ENCODE measurements at regions not wholly inside any gene's neighbourhood (a gene's known extent, or its start where the extent isn't known, plus 50 kb on each side); places are given as distances from the start of the nearest gene placed in this dataset.
A peak's percentile ranks its signal among the peaks of the same experiment; 100 is the strongest.

DNA sequence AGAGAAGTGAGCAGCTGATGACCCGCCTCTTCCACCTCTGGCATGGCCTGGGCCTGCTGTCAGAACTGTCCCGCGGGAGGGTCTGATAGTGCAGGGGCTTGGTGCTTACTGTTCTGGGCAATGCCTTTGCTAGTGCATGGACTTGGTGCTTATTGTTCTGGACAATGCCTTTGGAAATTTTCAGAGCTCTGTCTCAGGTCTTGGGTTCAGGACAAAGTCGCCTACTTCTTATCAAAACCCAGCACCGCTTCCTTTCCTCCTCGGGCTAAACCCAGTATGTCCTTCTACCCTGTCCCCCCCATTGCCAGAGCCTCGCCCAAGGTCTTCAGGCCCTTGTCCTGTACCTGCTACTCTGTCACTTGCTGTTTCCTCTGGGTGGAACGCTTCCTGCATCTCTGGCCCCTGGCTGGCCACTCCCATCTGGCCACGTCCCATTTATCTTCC lies 149.6 kb downstream of the ACKR3 start:
- no peak for DNase-seq

DNA sequence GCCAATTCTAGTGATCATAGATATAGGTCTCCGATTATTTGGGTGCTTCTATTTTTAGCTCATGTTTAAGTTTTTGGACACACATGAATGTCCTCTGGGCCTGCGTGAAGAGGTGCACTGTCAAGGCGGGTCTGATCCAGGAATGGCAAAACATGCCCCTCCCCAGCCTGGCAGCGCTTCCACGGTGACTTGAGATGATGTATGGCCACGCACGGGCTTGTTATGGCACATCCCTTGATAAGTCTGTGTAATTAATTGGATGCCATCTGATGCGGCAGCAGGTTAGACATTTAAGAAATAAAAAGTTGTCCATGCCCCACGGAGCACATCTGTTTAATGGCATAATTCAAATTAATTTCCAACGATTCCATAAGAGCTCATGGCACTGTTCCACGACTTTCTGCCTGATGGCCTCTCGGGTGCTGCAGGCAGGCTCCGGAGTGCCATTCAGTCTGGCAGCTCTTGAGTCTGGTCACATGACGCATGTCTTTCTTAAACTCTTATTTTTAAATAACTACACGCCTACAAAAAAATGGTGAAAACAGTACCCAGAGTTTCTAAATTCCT lies 151.4 kb downstream of the ACKR3 start:
- DNase-seq = peak; percentile 96

DNA sequence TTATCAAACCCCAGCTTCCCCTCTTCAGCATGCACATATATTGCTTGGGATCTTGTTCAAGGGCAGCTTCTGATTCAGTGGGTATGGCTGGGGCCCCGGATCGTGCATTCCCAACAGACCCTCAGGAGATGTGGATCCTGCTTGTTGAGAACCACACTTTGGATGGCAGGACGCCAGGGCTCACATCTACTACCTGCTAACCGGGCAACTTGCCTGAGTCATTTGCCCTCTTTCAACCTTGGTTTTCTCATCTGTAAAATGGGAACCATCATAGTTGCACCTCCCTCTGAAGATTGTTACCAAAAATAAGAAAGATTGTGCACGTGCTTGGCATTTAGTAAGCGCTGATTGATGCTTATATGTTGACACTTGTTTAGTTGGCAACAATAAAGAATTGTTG lies 154.6 kb downstream of the ACKR3 start:
- no peak for DNase-seq

DNA sequence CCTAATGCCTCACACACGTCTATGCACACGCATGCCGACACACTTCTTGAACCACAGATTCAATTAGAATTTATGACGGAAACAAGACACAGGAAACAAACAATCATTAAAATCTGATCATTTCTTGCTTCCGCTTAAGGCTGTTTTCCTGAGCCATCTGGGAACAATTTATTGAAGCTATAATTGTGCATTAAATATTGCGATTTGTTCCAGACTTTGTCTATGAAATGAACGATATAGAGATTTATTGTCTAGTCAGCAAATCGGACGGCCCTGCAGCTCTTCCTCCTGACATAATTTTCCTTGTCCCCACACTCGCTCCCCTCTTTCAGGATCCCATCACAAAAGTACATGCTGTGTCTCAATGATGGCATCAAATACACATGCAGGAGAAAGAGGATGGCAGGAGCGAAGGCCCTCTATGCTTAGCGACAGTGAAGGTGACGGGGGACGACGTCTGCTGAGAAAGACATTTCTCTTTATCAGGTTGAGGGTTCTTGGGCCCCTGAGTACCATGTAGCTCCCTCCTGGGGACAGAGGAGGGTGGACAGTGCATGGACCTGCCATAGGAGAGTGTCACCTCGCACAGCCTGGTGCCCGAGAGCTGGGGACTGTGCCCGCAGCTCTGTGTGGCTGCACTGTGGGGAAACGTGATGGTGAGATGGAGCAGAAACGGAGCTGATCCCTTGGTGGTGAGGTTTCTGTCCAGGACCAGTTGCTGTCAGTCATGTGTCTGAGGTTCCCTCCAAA lies 157.3 kb downstream of the ACKR3 start:
- no peak for DNase-seq

DNA sequence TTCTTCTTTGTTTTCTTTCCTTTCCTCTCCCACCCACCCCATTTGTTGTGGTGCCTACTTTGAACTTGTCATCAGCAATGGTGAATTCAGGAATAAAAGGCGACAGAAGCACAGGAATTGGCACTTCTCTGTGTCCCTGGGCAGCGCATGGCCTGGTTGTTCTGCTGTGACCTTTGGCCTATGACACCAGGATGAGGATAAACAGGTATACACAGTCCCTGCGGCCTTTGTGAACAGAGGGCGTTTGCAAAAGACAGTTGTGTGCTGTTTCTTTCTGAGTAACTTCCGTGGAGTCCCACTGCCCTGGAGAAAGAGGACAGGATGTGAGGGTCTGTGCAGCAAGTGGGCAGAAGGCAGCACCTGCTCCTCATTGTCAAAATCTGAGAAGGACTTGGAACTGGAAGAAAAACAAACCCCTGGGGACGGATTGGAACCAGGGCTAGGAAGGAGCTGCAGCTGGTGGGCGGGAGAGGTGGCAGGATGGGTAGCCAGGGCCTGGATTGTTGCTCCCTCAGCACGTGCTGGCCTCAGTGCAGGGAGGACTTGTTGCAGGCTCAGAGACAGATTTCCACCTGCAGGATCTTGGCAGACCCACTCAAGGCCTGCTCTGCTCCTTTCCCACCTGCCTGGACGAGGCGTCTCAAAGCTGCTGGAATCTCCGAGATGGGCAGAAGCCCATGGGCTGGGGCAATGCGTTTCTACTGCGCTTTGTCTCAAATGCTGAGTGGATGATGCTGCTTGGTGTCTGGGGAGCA lies 159.5 kb downstream of the ACKR3 start:
- DNase-seq = no peak

DNA sequence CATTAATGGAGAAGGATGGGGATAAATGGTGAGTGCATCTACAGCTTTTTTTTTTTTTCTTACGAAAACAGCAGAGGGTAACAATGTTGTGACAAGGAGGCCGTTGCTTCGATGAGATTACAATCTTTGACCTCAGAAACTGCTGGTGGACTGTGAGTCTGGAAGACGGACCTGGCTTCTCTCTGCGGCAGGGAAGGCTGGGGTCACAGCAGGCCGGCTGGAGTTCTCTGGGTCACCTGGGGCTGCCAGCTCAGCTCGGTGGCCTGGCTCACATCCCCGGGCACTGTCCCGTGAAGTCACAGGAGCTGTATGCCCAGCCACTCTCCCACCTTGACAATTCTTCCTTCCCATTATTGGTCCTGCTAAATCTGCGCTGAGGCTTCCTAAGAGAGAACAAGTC lies 160.8 kb downstream of the ACKR3 start:
- DNase-seq = no peak

DNA sequence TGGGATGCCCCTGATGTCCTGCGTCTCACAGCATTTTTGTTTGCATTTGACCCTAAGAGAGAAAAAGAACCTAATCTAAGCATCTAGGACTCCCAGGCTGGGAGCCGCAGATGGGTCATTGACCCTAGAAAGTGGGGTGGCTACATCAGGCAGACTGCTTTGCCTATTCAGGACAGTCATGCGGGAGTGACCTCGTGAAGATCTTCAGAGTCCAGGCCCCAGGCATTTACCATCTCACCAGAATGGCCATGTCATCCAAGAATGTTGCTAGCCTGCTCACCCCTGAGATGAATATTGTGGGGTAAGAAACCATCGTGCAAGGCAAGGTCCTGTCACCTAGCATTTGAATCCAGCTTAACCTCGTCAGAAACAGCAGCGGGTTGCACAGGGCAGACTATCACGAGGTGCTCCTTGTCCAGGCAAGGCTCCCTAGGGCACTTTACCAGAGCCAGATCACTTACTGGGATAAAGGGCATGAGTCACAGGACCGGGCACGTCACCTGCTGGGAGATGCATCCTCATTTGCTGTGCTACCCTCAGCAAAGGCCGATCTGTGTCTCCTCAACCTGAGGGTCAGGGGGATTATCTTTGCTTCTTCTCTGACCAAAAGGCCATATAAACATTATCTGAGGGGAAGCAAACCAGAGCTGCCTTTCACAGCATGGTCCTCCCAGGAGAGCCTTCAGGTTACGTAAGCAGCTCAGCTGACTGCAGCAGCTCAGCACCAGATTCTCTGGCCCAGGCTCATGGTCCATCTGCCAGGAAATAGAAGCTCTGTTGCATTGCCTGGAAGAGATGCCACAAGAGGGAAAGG lies 162.3 kb downstream of the ACKR3 start:
- DNase-seq = no peak

DNA sequence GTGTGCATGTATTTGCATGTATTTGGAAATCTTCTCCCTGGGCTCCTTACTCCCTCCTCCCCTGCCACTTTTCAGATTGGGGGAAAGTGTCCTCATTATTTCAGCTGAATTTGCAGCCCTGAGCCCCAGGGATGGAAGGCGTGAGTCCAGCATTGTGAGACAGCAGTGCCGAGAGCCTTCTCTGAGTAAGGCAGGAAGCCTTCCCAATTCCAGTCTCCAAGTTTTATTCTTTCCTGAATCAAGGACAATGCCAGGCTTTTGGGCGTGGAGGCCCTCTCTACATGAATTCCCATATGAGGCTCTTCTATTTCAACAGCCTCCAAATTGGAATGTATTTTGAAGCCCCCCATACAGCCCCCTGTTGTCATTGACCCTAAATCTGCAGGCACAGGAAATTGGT lies 163.5 kb downstream of the ACKR3 start:
- DNase-seq = no peak

DNA sequence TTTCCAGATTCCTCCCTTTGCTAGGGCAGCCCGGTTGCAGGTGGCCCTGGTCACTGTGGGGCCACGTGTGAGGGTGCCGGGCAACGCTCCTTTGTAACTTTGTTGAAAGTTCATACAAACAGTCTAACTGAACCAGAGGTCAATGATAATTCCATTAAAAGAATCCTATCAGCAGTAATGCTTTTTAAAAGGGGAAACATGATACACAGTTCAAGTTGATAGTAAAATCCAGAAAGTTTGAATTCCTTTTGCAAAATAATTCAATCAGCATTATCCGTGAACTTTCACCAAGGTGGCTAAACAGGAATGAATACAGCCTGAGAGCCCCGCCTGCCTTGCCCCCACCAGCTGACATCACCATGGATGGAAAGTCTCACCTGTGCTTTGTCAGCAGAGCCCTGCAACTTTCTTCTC lies 166.2 kb downstream of the ACKR3 start:
- DNase-seq = no peak

DNA sequence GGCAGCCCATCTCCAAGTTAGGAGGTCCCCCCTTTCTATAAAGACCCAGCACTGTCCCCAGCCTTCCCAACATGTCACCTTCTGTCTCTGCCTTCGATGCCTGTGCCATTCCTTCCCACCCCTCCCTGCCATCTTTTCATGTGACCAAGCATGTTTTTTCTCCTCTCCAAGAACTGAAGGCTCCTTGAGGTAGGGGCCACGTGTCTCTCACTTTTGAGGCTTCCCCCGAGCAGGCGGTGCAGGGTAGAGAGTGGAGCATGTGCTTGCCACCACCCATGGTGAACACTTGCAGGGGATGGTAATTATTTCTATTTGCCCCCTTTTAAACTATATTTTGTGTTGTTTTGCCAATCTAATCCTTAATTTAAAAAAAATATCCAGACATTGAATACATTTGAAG lies 168.4 kb downstream of the ACKR3 start:
- no peak for DNase-seq

DNA sequence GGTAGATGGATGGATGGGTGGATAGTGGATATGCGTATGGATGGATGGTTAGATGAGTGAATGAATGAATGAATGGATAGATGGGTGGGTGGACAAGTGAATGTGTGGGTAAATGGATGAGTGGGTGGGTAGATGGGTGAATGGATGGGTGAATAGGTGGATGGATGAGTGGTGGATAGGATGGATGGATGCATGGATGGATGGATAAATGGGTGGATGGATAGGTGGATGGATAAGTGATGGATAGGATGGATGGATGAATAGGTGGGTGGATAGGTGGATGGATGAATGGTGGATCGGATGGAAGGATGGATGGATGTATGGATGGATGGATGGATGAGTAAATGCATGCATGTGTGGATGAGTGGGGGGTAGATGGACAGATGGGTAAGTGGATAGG lies 169.3 kb downstream of the ACKR3 start:
- DNase-seq = no peak

DNA sequence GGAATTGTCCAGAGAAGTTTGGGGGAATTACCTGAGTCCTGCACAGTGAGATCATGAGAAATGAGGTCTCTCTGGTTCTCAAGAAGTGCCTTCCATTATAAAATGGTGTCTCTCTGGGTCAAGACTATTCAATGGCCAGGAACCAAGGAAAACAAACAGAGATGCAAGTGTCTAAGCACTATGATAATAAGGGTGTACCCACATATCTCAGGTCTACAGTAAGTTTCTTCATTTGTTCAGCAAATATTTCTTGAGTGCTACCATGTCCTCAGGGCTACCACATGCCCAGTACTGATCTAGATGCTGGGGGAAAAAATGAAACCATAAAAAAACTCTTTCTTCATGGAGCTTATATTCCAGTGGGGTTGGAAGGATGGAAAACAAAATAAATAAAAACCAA lies 170.0 kb downstream of the ACKR3 start:
- no peak for DNase-seq

DNA sequence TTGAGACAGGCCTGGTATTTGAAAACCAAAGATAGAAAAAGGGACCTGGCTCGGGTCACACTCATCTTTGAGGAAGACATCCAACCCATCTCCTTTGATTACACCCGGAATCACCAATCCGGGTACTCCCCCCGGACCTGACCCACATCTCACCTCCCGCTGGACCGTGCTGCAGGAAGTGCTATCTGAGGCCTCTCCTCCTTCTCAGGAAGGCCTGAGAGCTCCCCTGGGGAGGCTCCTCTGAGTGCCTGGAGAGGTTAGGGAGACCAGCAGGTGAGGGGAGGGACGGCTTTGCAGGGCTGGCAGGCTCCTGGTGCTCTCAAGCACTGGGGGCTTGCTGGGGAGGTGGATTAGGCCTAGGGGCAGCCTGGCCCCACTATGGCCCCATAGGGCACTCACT lies 170.9 kb downstream of the ACKR3 start:
- no peak for DNase-seq

DNA sequence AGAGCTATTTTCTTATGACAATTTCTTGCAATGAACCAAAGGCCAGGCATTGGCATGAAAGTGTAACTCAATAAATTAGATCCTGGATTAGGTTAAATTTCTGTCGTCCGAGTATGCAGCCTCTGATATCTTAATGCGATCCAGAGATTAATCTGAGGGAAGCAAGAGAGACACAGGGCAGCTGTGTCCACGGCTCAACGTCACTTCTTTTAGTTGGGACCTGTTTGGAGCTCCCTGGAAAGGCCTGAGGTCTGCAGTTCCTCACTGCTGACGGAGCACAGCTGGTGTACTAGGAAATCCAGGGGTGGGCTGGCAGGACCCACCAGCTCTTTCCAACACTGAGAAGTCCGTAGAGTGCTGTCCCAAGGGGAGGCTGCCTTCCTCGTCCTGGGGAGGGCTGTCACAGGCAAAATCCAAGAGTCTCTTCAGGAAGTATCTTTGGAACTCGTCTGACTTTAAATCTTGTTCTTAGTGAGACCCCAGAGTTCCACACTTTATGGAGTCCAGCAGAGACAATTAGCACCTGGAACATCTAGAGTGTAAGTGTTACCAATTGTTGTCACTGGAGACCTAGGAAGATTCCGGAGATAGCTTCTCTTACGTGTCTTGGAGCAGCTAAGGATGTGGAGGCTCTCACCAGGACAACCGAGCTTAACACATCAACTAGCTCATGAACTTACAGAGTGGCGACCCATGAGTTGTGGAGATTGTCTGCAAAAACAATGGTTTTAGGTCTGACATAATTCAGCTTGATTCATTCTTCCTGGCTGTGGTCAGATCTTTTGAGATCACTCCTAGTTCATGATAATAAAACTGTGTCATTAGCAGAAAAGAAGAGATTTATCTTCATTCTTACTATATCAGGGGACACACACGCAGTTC lies 173.7 kb downstream of the ACKR3 start:
- DNase-seq = no peak

DNA sequence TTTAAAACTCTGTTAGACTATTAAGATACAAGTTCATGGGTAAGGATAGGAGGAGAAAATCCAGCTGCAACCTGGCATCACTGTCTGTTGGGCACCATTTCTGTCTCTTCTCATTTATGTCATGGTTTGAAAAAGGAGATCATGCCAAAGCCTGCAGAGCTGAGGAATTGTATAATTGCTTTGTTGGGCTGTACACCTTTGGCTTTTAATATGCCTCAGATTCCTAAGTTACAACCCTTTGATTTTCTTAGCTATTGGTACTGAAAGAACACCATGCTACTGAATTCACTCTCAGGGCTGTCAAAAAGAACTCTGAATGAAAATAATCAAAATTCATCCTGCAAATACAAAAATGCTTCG lies 174.3 kb downstream of the ACKR3 start:
- DNase-seq = no peak

DNA sequence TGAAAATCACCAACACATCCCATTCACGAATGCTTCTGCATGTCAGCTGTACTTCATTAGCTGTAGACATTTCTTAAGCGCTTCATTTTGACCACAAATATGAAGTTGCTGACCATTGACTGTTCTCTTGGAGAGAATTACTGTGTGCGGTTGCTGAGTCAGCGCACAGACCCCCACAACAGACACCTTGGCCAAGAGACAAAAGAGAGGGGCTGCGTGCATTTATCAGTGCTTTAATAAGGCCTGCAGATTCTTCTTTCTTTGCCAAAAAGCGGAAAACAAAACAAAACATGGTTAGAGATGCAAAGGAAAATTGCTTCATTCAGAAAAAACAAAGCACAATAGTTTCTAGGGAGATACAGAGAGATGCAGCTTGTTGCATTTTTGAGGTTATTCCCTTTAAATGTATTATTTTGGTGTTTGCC lies 174.7 kb downstream of the ACKR3 start:
- no peak for DNase-seq

DNA sequence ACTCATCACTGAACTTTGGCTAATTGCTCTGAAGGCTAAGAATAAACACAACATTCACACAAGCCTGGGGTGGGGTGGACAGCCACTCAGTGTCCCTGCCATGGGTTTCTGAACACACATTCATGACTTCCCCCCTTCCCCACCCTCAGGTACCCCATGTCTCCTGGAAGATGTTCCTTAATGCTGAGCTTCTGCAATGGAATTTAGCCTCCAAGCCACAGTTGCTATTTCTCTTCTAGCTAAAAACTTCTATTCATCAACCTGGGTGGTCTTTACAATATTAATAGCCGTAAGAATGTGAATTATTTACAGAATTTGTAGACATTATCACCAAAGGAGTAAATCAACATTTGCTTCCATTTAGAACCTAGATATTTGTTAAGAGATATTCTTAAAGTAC lies 175.1 kb downstream of the ACKR3 start:
- DNase-seq = no peak

DNA sequence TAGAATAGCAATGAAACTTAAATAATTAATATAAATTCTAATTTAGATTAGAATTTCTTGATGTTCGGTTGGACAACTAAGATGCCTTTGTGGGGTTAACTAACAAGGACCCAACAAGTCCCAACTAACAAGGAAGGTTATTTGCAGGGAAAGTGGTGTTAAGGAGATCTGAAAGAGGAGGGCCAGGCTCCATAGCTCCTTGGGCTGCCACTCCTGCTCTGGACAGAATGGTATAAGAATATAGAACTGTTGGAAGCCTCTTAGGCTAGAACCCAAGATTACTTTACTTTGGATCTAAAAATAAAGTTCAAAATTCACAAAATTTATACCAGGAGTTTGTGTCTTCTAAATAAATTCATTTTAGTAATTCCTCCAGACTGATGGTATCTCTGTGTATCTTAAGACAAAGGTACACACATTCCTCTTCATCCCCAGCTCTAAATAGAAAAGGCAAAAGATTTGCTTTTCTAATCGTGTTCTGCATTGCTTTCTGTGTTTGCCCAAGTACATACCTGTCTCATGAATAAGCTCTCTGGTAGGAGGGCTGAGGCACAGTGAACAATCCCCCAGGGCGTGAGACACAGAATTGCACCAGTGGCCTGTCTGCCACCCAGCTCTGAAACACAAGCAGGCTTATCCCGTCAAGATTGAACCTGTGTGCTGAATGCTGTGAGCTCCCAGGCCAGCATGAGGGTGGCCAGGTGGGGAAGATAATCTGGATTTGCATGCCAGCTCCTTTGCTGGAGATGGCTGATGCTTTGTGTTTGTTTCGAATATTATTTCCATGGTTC lies 176.0 kb downstream of the ACKR3 start:
- peak; percentile 92 for DNase-seq

DNA sequence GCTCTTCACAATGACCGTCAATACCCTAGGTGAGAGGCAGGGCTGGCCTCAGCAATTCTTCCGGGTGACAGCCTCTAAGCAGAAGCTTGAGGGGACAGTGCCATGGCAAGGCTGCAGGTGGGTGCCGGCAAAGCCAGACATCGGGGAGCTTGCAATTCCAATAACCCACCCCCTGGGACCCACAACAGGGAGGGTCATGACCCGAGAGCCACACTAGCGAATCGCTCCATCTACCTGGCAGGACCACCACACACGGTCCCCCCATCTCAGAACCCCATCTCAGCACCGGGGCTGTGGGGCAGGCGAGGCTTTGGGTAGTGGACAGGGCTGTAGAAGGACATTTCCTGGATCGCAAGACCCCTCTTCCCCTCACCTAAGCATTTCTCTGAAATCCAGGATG lies 177.2 kb downstream of the ACKR3 start:
- DNase-seq = no peak

DNA sequence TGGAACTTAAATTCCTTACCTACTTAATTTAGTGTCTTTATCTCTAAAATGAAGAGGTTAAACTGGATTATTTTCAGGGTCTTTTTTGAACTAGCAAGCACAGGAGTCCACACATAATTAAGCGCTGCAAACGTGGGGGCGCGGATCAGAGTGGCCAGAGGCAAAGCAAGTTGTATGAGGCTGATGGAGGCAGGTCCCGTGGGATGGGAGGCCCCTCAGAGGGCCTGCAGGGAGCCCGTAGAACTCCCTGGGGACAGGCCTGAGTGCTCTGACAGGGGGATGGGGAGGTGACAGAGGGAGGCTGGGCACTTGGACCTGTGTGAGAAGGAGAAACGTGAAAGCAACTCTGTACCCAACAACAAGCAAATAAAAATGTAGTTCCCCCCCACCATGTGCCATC lies 177.8 kb downstream of the ACKR3 start:
- DNase-seq = no peak

DNA sequence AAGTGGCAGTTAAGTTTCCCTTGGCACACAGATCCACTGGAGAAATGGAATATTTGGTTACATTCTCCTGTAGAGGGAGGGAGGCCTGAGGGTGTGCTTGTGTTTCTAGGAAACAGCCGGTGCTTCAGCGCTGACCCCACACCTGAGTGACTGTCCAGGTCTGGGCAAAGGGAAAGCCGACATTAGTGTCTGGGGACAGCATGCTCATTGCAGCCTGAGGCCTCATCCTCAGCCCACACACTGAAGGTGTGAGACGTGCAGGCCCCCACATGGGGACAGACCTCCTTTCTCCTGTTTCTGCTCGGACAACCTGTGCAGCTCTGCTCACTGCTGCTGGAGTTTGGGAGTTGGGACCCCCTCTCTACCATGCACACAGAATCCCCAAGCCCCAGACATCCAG lies 178.3 kb downstream of the ACKR3 start:
- no peak for DNase-seq

DNA sequence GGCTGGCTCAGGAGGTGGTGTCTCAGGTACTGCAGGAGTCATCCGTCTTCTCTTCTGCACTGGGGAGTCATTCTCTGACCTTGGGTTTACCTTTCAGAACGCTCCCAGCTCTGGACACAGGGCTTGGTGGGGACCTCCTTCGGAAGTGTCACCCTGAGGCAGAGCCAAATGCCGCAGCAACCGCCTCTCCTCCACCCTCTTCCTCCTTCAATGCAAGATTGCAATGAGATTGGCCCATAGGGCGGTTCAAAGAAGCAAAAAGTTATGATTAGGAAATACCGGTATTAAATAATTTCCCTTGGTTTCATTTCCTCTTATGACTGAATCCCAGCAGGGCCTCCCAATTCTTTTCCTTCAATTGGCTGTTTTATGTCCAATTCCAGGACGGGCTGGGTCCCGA lies 178.8 kb downstream of the ACKR3 start:
- DNase-seq = no peak
